Fibroblast of peridontal ligament (primary cell): ENCODE measurements at regions not wholly inside any gene's neighbourhood (a gene's known extent, or its start where the extent isn't known, plus 50 kb on each side); places are given as distances from the start of the nearest gene placed in this dataset.
A peak's percentile ranks its signal among the peaks of the same experiment; 100 is the strongest.

ENCODE experiments used
- DNase-seq: peaks from one replicate; pipeline ENCODE4 v3.0.0-alpha.2; 2010; ENCODE audit errors: extremely low read depth

GRCh38 chr9:108609227-108609896 is 246.4 kb downstream of the ACTL7B start:
- peak; percentile 85 for DNase-seq

GRCh38 chr9:108607607-108608006 is 248.2 kb downstream of the ACTL7B start:
- no peak for DNase-seq

GRCh38 chr9:108606401-108606800 is 249.4 kb downstream of the ACTL7B start:
- peak; percentile 40 for DNase-seq

- DNase-seq: no peak
Measured at GRCh38 chr9:108603141-108603540, 252.6 kb downstream of the ACTL7B start.

- no peak for DNase-seq
Measured at GRCh38 chr9:108600896-108601295, 254.9 kb downstream of the ACTL7B start.

GRCh38 chr9:108599571-108599970 is 256.2 kb downstream of the ACTL7B start:
- peak; percentile 52 for DNase-seq

- no peak for DNase-seq
Measured at GRCh38 chr9:108591121-108591520, 264.7 kb downstream of the ACTL7B start.

- DNase-seq: peak; percentile 62
Measured at GRCh38 chr9:108588246-108588645, 267.5 kb downstream of the ACTL7B start.

- no peak for DNase-seq
Measured at GRCh38 chr9:108586471-108587139, 269.2 kb downstream of the ACTL7B start.

GRCh38 chr9:108584860-108585259 is 270.9 kb downstream of the ACTL7B start:
- no peak for DNase-seq

- DNase-seq: no peak
Measured at GRCh38 chr9:108582726-108583125, 273.1 kb downstream of the ACTL7B start.

- DNase-seq: peak; percentile 16
Measured at GRCh38 chr9:108579757-108580439, 275.9 kb downstream of the ACTL7B start.

- no peak for DNase-seq
Measured at GRCh38 chr9:108575276-108575675, 280.5 kb downstream of the ACTL7B start.

GRCh38 chr9:108569624-108570023 is 286.2 kb downstream of the ACTL7B start:
- peak; percentile 68 for DNase-seq

GRCh38 chr9:108568093-108568492 is 287.7 kb downstream of the ACTL7B start:
- no peak for DNase-seq

- no peak for DNase-seq
Measured at GRCh38 chr9:108567571-108567970, 288.2 kb downstream of the ACTL7B start.

- DNase-seq: peak; percentile 97
Measured at GRCh38 chr9:108565651-108566378, 290.0 kb downstream of the ACTL7B start.

GRCh38 chr9:108562176-108562575 is 293.6 kb downstream of the ACTL7B start:
- DNase-seq: no peak

- DNase-seq: no peak
Measured at GRCh38 chr9:108559432-108559831, 296.4 kb downstream of the ACTL7B start.

GRCh38 chr9:108554831-108555230 is 301.0 kb downstream of the ACTL7B start:
- DNase-seq: no peak

- no peak for DNase-seq
Measured at GRCh38 chr9:108553111-108553635, 302.6 kb downstream of the ACTL7B start.

GRCh38 chr9:108552459-108553040 is 303.2 kb downstream of the ACTL7B start:
- no peak for DNase-seq
